Liver (tissue), 8 donors: ENCODE measurements at regions not wholly inside any gene's neighbourhood (a gene's known extent, or its start where the extent isn't known, plus 50 kb on each side); places are given as distances from the start of the nearest gene placed in this dataset.
A peak's percentile ranks its signal among the peaks of the same experiment; 100 is the strongest.

Experiments
- DNase-seq: peaks from one replicate; pipeline ENCODE4 v3.0.0-alpha.2; 2017; ENCODE audit warnings: low spot score
- H3K27ac ChIP-seq, 2 donors: one replicate each; pipeline ENCODE4 v1.7.0; 2013; ENCODE audit warnings: inconsistent platforms in 2 of 2, low read length in 2 of 2, control low read depth in 1 of 2, low read depth in 1 of 2, mild to moderate bottlenecking in 1 of 2
- H3K27me3 ChIP-seq, 4 donors: one replicate each; pipeline versions ENCODE4 v1.6.1 to v1.7.0; 2013; ENCODE audit warnings: low read length in 3 of 4, inconsistent platforms in 1 of 4, mild to moderate bottlenecking in 1 of 4, moderate library complexity in 1 of 4; ENCODE audit not compliant: control insufficient read depth in 4 of 4, insufficient read depth in 4 of 4
- H3K36me3 ChIP-seq, 4 donors: one replicate each; pipeline versions ENCODE4 v1.6.1 to v1.7.0; 2013; ENCODE audit warnings: low read length in 3 of 4, mild to moderate bottlenecking in 3 of 4, low read depth in 1 of 4, moderate library complexity in 1 of 4; ENCODE audit not compliant: control insufficient read depth in 4 of 4, insufficient read depth in 3 of 4
- H3K4me1 ChIP-seq, 4 donors: one replicate each; pipeline versions ENCODE4 v1.6.1 to v1.7.0; 2013; ENCODE audit warnings: low read length in 3 of 4, mild to moderate bottlenecking in 3 of 4, moderate library complexity in 1 of 4; ENCODE audit not compliant: control insufficient read depth in 4 of 4, insufficient read depth in 4 of 4
- H3K4me3 ChIP-seq, 3 donors: one replicate each; pipeline versions ENCODE4 v1.6.1 to v1.7.0; 2013; ENCODE audit warnings: low read length in 3 of 3, control low read depth in 1 of 3, low read depth in 1 of 3, mild to moderate bottlenecking in 1 of 3
- H3K9ac ChIP-seq, 2 donors: one replicate each; pipeline ENCODE4 v1.7.0; 2013; ENCODE audit warnings: low read length in 2 of 2, mild to moderate bottlenecking in 2 of 2, moderate library complexity in 2 of 2, control low read depth in 1 of 2, low read depth in 1 of 2
- H3K9me3 ChIP-seq, 4 donors: one replicate each; pipeline versions ENCODE4 v1.6.1 to v1.7.0; 2013; ENCODE audit warnings: low read length in 3 of 4; ENCODE audit not compliant: control insufficient read depth in 4 of 4
- EGR1 ChIP-seq, 2 donors: IDR thresholded peaks; 2 replicates each; pipeline ENCODE4 v1.6.1; 2016 to 2018; ENCODE audit warnings: antibody characterized with exemption in 2 of 2, low read depth in 2 of 2
- GABPA ChIP-seq, 2 donors: IDR thresholded peaks in 1 of 2; conservative IDR thresholded peaks in 1 of 2; 2 replicates each; pipeline ENCODE4 v1.6.1; 2016; ENCODE audit warnings: antibody characterized with exemption in 2 of 2, mild to moderate bottlenecking in 1 of 2, moderate library complexity in 1 of 2
- HNF4A ChIP-seq, 2 donors: conservative IDR thresholded peaks; 2 replicates each; pipeline ENCODE4 v1.6.1; 2016; ENCODE audit warnings: antibody characterized with exemption in 2 of 2, mild to moderate bottlenecking in 2 of 2
- NR2F2 ChIP-seq: IDR thresholded peaks from 2 replicates; pipeline ENCODE4 v1.6.1; 2016; ENCODE audit warnings: antibody characterized with exemption
- RAD21 ChIP-seq, 2 donors: IDR thresholded peaks; 2 replicates each; pipeline ENCODE4 v1.6.1; 2016; ENCODE audit warnings: antibody characterized with exemption in 2 of 2, mild to moderate bottlenecking in 2 of 2
- REST ChIP-seq: IDR thresholded peaks from 2 replicates; pipeline ENCODE4 v1.6.1; 2016; ENCODE audit warnings: antibody characterized with exemption, mild to moderate bottlenecking
- TAF1 ChIP-seq: conservative IDR thresholded peaks from 2 replicates; pipeline ENCODE4 v1.6.1; 2016; ENCODE audit warnings: antibody characterized with exemption, mild to moderate bottlenecking
- YY1 ChIP-seq: IDR thresholded peaks from 2 replicates; pipeline ENCODE4 v1.6.1; 2016; ENCODE audit warnings: antibody characterized with exemption, mild to moderate bottlenecking
- ZBTB33 ChIP-seq: IDR thresholded peaks from 2 replicates; pipeline ENCODE4 v1.6.1; 2016; ENCODE audit warnings: antibody characterized with exemption
- WGBS: extraction: QIAGEN DNeasy Blood & Tissue Kit; methylation state at CpG from one replicate; pipeline ENCODE4 v1.1.7; 2013; 5-methylcytosine and 5-hydroxymethylcytosine counted together
- TF ChIP-seq, protein P1 (sequence below): fragments of 150-350 bp; IDR thresholded peaks from 2 replicates; pipeline ENCODE4 v1.5.1; 2017; ENCODE audit warnings: improper control_type of control experiment, low read depth, low read length; ENCODE audit not compliant: missing input control
- donor health status: healthy.
- donor health status: healthy.
- donor health status: healthy.
- donor health status: healthy.
- donor health status: healthy.

DNA sequence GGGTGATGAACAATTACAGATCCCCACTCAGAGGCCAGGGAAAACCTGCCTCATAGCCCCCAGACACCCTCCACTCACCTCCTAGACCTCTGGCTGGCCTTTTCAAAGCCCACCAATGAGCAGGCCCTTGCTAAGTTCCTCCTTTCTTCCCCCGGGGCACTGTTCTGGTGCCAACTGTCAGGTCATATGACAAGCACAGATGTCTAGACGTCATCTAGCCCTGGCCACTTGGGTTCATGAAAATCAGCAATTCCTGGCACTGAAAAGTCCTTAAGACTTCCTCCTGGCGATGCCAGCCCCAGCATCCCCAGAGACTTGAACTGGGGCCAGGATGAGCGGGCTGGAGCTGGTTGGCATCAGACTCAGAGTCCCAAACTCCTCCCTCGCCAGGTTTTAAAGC is 115.6 kb upstream of the NALF2 start:
- TF ChIP-seq ZBTB33 (no peak), TAF1 (no peak), NR2F2 (no peak), REST (no peak)
- Histone ChIP-seq H3K4me3 (no peak overlapping the region), H3K4me1 (no peaks in the 10 kb centered on the region), H3K9me3 (no peaks in the 10 kb centered on the region), H3K27ac (no peak overlapping the region), H3K36me3 (no peaks in the 10 kb centered on the region), H3K9ac (no peak overlapping the region), H3K27me3 (no peaks in the 10 kb centered on the region)
- 59% methylated on average over 5 of the region's 5 CpGs for WGBS
- no peak for DNase-seq

DNA sequence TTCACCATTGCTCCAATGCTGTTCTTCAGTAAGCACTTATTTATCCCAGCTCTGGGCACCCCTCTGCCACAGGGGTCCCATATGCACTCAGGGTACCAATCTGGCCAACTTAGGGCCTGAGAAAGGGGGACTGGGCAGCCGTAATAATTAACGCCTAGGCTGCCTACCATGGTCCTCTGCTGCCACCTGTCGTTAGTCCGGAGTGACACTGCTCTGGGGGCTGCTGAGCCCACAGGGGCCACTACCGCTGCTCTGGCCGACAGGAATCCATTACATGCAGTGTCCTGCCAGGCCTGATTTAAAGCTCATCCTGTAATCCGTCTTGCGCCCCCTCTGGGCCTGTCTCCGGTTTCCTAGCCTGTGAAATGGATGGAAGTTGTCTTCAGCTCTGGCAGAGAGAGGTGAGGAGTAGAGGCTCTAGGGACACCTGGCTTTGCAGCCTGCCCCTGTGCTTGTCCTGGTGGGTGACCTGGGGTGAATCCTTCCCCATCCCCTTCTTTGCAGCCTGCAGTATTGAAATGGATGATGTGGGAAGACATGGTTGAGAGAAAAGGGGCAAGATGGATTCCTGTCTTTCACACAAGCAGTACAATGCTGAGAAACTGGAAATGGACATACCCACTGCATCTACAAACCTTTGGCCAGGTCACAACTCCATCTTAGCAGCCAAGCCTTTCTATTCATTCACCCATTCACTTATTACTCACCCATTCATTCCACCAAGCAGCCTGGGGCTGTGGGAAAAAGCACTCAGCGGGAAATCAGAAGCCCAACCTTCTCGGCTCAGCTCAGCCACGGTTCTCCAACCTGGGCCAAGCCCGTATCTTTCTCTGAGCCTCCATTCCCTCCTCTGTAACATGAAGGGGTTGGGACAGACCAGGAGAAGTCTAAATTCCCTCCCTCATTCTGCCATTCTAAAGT is 116.3 kb upstream of the NALF2 start:
- Histone ChIP-seq H3K9me3 (no peaks in the 10 kb centered on the region), H3K9ac (no peak overlapping the region), H3K4me1 (no peaks in the 10 kb centered on the region), H3K4me3 (no peak overlapping the region), H3K27me3 (peaks cover 0 to 3% (median 0%) of the 10 kb centered on the region in 4 donors), H3K27ac (no peak overlapping the region), H3K36me3 (no peaks in the 10 kb centered on the region)
- TF ChIP-seq, protein P1, sequence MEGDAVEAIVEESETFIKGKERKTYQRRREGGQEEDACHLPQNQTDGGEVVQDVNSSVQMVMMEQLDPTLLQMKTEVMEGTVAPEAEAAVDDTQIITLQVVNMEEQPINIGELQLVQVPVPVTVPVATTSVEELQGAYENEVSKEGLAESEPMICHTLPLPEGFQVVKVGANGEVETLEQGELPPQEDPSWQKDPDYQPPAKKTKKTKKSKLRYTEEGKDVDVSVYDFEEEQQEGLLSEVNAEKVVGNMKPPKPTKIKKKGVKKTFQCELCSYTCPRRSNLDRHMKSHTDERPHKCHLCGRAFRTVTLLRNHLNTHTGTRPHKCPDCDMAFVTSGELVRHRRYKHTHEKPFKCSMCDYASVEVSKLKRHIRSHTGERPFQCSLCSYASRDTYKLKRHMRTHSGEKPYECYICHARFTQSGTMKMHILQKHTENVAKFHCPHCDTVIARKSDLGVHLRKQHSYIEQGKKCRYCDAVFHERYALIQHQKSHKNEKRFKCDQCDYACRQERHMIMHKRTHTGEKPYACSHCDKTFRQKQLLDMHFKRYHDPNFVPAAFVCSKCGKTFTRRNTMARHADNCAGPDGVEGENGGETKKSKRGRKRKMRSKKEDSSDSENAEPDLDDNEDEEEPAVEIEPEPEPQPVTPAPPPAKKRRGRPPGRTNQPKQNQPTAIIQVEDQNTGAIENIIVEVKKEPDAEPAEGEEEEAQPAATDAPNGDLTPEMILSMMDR = peak; percentile 62
- TF ChIP-seq GABPA (IDR thresholded peaks at IDR 0.05 in 1 of 2, conservative IDR thresholded peaks at IDR 0.05 in 1 of 2) (no peak), HNF4A (conservative IDR thresholded peaks at IDR 0.05) (no peak), ZBTB33 (no peak), YY1 (no peak), RAD21 (IDR thresholded peaks at IDR 0.05) (peak; percentile 77 to 89), EGR1 (IDR thresholded peaks at IDR 0.05; ENCODE audit: low read depth in 2 of 2) (no peak)
- peak; percentile 49 for DNase-seq
- 31% methylated on average over 13 of the region's 13 CpGs for WGBS
